OCI-LY1 (cell line): ENCODE measurements at regions not wholly inside any gene's neighbourhood (a gene's known extent, or its start where the extent isn't known, plus 50 kb on each side); places are given as distances from the start of the nearest gene placed in this dataset.
"Not testable (repeated sequence)": the region's sequence is repeated elsewhere in the genome, so short reads cannot be mapped to it uniquely, and the experiment has no call there.

ENCODE experiments used
- H2AFZ ChIP-seq: fragments of 200-600 bp; sonication (generic), shearing (Covaris generic); 2 replicates; pipeline ENCODE4 v1.6.0; 2014; ENCODE audit warnings: antibody characterized with exemption, mild to moderate bottlenecking, low read length
- H3F3A ChIP-seq: fragments of 200-600 bp; sonication (generic), shearing (Covaris generic); 2 replicates; pipeline ENCODE4 v1.6.0; 2014; ENCODE audit warnings: mild to moderate bottlenecking, antibody characterized with exemption, low read length, moderate library complexity; ENCODE audit not compliant: insufficient read depth
- H3K27ac ChIP-seq: fragments of 200-600 bp; sonication (generic); 2 replicates; pipeline ENCODE4 v1.5.1; 2014; ENCODE audit warnings: low read length, mixed run types, mild to moderate bottlenecking, low read depth; ENCODE audit not compliant: poor library complexity, severe bottlenecking
- H3K27me3 ChIP-seq: fragments of 200-600 bp; sonication (generic); 2 replicates; pipeline ENCODE4 v1.6.0; 2014; ENCODE audit warnings: antibody characterized with exemption, mild to moderate bottlenecking, low read length, moderate library complexity; ENCODE audit not compliant: insufficient read depth
- H3K36me3 ChIP-seq: fragments of 200-600 bp; sonication (generic); 2 replicates; pipeline ENCODE4 v1.6.1; 2014; ENCODE audit warnings: mild to moderate bottlenecking, antibody characterized with exemption, low read length, moderate library complexity, mixed read lengths; ENCODE audit not compliant: insufficient read depth
- H3K4me1 ChIP-seq: fragments of 200-600 bp; sonication (generic); 2 replicates; pipeline ENCODE4 v1.5.1; 2014; ENCODE audit warnings: mild to moderate bottlenecking, low read length, moderate library complexity; ENCODE audit not compliant: insufficient read depth, severe bottlenecking
- H3K4me2 ChIP-seq: fragments of 200-600 bp; sonication (generic), shearing (Covaris generic); 2 replicates; pipeline ENCODE4 v1.6.1; 2014; ENCODE audit warnings: low read length
- H3K4me3 ChIP-seq: fragments of 200-600 bp; sonication (generic); 2 replicates; pipeline ENCODE4 v1.5.1; 2014; ENCODE audit warnings: low read length, low read depth, mild to moderate bottlenecking, mixed read lengths; ENCODE audit not compliant: poor library complexity, severe bottlenecking
- H3K79me2 ChIP-seq: fragments of 200-600 bp; shearing (Covaris generic); 2 replicates; pipeline ENCODE4 v1.6.1; 2016; ENCODE audit warnings: mixed run types, low read length, mixed read lengths; ENCODE audit not compliant: insufficient read depth
- H3K9ac ChIP-seq: fragments of 200-600 bp; sonication (generic), shearing (Covaris generic); 2 replicates; pipeline ENCODE4 v1.6.1; 2014; ENCODE audit warnings: mild to moderate bottlenecking, low read length, mixed read lengths
- H3K9me2 ChIP-seq: fragments of 200-600 bp; sonication (generic), shearing (Covaris generic); 2 replicates; pipeline ENCODE4 v1.6.1; 2014; ENCODE audit warnings: low read depth, mild to moderate bottlenecking, low read length, mixed read lengths
- H3K9me3 ChIP-seq: fragments of 200-600 bp; shearing (Covaris generic); 2 replicates; pipeline ENCODE4 v1.6.1; 2014; ENCODE audit warnings: low read length, mixed read lengths
- H4K20me1 ChIP-seq: fragments of 200-600 bp; sonication (generic), shearing (Covaris generic); 2 replicates; pipeline ENCODE4 v1.6.0; 2016; ENCODE audit warnings: mild to moderate bottlenecking, low read length; ENCODE audit not compliant: insufficient read depth
- EZH2 ChIP-seq: fragments of 200-600 bp; sonication (generic), shearing (Covaris generic); IDR thresholded peaks from 2 replicates; pipeline ENCODE4 v1.8.0; 2017; ENCODE audit warnings: borderline replicate concordance, mixed run types, mild to moderate bottlenecking, antibody characterized with exemption, low read length, moderate library complexity, mixed read lengths
- TF ChIP-seq, protein P1 (sequence below): fragments of 200-600 bp; sonication (generic), shearing (Covaris generic); IDR thresholded peaks from 2 replicates; pipeline ENCODE4 v1.5.1; 2017; ENCODE audit warnings: mild to moderate bottlenecking, antibody characterized with exemption, low read length, moderate library complexity, mixed read lengths

DNA sequence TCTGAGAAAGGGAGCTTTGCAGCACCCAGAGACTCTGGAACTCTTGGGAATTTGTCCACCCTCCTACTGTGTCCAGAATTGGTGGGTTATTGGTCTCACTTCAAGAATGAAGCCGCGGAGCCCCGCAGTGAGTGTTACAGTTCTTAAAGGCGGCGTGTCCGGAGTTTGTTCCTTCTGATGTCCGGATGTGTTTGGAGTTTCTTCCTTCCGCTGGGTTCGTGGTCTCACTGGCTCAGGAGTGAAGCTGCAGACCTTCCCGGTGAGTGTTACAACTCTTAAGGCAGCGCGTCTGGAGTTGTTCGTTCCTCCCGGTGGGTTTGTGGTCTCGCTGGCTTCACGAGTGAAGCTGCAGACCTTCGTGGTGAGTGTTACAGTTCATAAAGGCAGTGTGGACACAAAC is 824.7 kb downstream of the LRRTM4 start:
- H2AFZ ChIP-seq, H3K9ac ChIP-seq, H3K4me3 ChIP-seq, H3K9me2 ChIP-seq, H3K9me3 ChIP-seq, H3K36me3 ChIP-seq, H3F3A ChIP-seq, H3K79me2 ChIP-seq, H3K27me3 ChIP-seq, H4K20me1 ChIP-seq, H3K4me1 ChIP-seq, H3K27ac ChIP-seq, H3K4me2 ChIP-seq: not testable (repeated sequence)

DNA sequence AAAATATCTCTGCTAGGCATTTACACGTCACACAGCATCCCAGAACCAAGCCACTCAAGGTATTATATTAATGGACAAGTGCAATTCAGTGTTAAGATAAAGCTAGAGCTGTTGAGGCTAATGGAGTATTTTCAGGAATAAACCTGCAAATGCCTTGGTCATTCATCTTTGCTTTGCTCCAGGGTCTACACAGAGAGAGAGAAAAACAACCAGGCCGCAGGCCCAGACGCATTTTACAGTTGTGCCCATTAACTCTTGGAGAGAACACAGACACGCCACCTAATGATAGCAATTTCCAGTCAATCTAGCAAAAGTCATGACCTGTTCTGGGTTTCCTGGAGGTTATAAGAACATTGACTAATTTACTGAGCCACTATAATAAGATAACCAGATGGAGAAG is 829.3 kb downstream of the LRRTM4 start:
- Histone ChIP-seq H3K4me1 (no peaks in the 10 kb centered on the region), H3F3A (no peaks in the 10 kb centered on the region), H3K9ac (no peak overlapping the region), H4K20me1 (no peaks in the 10 kb centered on the region), H3K79me2 (no peaks in the 10 kb centered on the region), H3K9me2 (no peaks in the 10 kb centered on the region), H3K9me3 (no peaks in the 10 kb centered on the region), H3K27ac (no peak overlapping the region), H3K27me3 (no peaks in the 10 kb centered on the region), H3K36me3 (no peaks in the 10 kb centered on the region), H2AFZ (no peak overlapping the region), H3K4me3 (no peak overlapping the region), H3K4me2 (no peak overlapping the region)
- no peak for TF ChIP-seq EZH2
- TF ChIP-seq, protein P1, sequence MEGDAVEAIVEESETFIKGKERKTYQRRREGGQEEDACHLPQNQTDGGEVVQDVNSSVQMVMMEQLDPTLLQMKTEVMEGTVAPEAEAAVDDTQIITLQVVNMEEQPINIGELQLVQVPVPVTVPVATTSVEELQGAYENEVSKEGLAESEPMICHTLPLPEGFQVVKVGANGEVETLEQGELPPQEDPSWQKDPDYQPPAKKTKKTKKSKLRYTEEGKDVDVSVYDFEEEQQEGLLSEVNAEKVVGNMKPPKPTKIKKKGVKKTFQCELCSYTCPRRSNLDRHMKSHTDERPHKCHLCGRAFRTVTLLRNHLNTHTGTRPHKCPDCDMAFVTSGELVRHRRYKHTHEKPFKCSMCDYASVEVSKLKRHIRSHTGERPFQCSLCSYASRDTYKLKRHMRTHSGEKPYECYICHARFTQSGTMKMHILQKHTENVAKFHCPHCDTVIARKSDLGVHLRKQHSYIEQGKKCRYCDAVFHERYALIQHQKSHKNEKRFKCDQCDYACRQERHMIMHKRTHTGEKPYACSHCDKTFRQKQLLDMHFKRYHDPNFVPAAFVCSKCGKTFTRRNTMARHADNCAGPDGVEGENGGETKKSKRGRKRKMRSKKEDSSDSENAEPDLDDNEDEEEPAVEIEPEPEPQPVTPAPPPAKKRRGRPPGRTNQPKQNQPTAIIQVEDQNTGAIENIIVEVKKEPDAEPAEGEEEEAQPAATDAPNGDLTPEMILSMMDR = no peak

DNA sequence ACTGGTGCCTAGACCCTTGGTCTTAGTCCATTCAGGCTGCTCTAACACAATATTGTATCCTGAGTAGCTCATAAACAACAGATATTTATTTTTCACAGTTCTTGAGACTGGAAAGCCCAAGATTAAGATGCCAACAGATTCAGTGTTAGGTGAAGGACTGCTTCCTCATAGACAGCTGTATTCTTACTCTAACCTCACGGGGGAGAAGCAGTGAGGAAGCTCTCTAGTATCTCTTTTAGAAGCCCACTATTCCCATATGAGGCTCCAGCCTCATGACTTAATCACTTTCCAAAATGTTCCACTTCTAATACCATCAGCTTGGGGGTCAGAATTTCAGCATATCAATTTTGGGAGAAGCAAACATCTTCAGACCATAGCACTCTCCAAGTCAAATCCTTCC is 833.4 kb downstream of the LRRTM4 start:
- H3K9me2 ChIP-seq = no peaks in the 10 kb centered on the region
- H3K27me3 ChIP-seq = no peaks in the 10 kb centered on the region
- no peaks in the 10 kb centered on the region for H3F3A ChIP-seq
- no peak overlapping the region for H2AFZ ChIP-seq
- H3K4me1 ChIP-seq = no peaks in the 10 kb centered on the region
- no peaks in the 10 kb centered on the region for H3K9me3 ChIP-seq
- H3K4me3 ChIP-seq = no peak overlapping the region
- TF ChIP-seq EZH2 = no peak
- no peaks in the 10 kb centered on the region for H4K20me1 ChIP-seq
- H3K36me3 ChIP-seq = no peaks in the 10 kb centered on the region
- H3K27ac ChIP-seq = no peak overlapping the region
- no peak overlapping the region for H3K4me2 ChIP-seq
- no peaks in the 10 kb centered on the region for H3K79me2 ChIP-seq
- no peak overlapping the region for H3K9ac ChIP-seq

DNA sequence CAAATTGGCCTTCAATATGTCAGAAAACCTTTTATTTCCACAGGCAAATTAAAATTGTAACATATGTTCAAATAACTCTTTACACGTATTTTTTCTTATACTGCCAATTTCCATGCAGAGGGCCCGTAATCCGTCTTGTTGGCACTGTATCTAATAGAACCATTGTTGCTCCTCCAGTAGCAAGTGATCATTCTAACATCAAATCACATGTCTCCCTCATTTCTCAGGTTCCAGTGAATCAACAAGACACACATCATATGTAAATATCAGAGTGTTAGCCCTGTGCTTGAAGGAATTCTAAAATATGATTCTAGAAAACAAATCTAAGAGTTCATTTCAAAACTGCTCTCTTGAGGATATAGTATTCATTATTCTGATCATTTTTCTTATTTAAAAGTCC is 834.3 kb downstream of the LRRTM4 start:
- Histone ChIP-seq H3K9ac (no peak overlapping the region), H4K20me1 (no peaks in the 10 kb centered on the region), H2AFZ (no peak overlapping the region), H3K9me2 (no peaks in the 10 kb centered on the region), H3K27ac (no peak overlapping the region), H3K4me2 (no peak overlapping the region), H3K9me3 (no peaks in the 10 kb centered on the region), H3F3A (no peaks in the 10 kb centered on the region), H3K27me3 (no peaks in the 10 kb centered on the region), H3K79me2 (no peaks in the 10 kb centered on the region), H3K36me3 (no peaks in the 10 kb centered on the region), H3K4me1 (no peaks in the 10 kb centered on the region), H3K4me3 (no peak overlapping the region)
- no peak for TF ChIP-seq EZH2
- TF ChIP-seq, protein P1 = no peak
